Duodenal mucosa (tissue), 2 donors: ENCODE measurements at regions not wholly inside any gene's neighbourhood (a gene's known extent, or its start where the extent isn't known, plus 50 kb on each side); places are given as distances from the start of the nearest gene placed in this dataset.

Experiments
- H3K27ac ChIP-seq: one replicate; pipeline ENCODE4 v1.7.0; 2013; ENCODE audit warnings: low read depth, low read length
- H3K27me3 ChIP-seq, 2 donors: one replicate each; pipeline ENCODE4 v1.7.0; 2013; ENCODE audit warnings: low read length in 2 of 2, control low read depth in 1 of 2; ENCODE audit not compliant: insufficient read depth in 2 of 2, control insufficient read depth in 1 of 2
- H3K36me3 ChIP-seq, 2 donors: one replicate each; pipeline ENCODE4 v1.7.0; 2013; ENCODE audit warnings: low read length in 2 of 2, control low read depth in 1 of 2; ENCODE audit not compliant: insufficient read depth in 2 of 2, control insufficient read depth in 1 of 2
- H3K4me1 ChIP-seq, 2 donors: one replicate each; pipeline ENCODE4 v1.7.0; 2013; ENCODE audit warnings: low read length in 2 of 2, control low read depth in 1 of 2; ENCODE audit not compliant: insufficient read depth in 2 of 2, control insufficient read depth in 1 of 2
- H3K4me3 ChIP-seq, 2 donors: one replicate each; pipeline ENCODE4 v1.7.0; 2013; ENCODE audit warnings: low read length in 2 of 2, low read depth in 1 of 2
- H3K9ac ChIP-seq, 2 donors: one replicate each; pipeline ENCODE4 v1.7.0; 2013; ENCODE audit warnings: low read length in 2 of 2, low read depth in 1 of 2
- H3K9me3 ChIP-seq, 2 donors: one replicate each; pipeline ENCODE4 v1.7.0; 2013; ENCODE audit warnings: low read length in 2 of 2, control low read depth in 1 of 2; ENCODE audit not compliant: control insufficient read depth in 1 of 2

DNA sequence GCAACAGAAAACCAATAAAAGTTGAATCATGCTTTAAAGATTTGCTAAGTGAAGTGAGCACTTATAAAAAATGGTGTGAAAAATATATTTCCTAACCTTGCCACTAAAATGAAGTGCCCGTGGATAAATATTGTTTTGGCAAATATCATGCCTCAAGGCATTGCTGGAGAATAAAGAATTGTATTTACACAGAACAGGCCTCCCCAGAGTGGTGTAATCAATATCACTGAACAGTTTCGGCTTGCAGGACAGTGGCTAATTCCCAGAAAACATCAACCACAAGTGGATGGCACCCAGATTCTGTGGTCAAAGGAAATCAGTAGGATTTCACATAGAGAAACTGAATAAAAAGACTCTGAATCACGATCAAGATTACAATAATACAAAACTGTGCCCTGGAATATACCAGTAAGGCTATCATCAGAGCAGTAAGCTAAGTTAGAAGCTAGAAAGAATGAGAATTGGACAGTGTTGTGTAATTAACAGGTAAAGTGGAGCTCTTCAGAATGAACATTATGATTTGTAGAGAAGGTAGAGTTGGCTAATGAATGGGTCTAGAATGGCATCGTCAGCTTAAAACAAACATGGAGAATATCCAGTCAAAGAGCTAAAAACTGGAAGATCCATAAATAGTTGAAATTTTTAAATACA is 1026.9 kb upstream of the ADGRB3 start:
- Histone ChIP-seq H3K4me1 (no peaks in the 10 kb centered on the region), H3K36me3 (no peaks in the 10 kb centered on the region), H3K27ac (no peak overlapping the region), H3K27me3 (no peaks in the 10 kb centered on the region), H3K9me3 (no peaks in the 10 kb centered on the region), H3K9ac (no peak overlapping the region), H3K4me3 (no peak overlapping the region)

DNA sequence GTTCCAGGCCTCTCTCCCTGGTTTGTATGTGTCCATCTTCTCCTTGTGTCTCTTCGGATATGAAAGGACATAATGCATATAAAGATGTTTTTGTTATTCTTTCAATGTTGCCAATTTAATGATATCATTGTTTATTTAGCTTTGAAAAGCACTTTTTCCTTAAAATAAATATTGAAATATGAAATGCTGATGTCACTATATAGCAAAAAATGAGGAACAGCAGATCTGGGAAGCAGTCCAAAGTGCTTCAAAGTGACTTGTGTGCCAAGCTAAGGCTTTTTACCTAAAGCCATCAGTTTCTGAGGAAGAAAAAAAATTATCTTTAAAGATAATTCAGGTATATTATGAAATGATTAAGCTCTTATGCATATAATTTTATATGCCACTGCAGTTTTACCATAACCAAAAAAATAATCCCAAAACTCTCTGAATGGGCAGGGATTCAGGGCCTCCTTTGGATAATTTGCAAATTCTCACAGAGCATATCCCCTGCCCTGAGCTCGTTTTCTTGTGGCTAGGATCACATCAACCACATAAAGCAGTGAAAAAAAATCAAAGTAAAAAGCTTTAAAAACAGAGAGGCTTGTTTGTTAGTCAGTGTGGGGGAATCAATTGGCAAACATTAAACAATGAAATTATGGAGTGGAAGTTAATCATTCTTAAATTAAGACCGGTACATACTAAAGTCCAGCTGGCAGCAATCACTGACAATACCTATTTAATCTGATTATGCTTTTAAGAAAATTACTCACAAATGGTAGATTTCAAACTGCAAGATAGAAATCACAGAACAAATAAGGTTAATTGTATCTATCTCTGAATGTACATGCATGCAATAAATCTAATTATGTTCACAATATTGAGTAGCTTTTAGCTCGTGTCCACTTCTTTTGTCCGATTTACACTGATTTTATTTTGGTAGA is 1027.9 kb upstream of the ADGRB3 start:
- Histone ChIP-seq H3K27ac (no peak overlapping the region), H3K4me3 (no peak overlapping the region), H3K9me3 (no peaks in the 10 kb centered on the region), H3K9ac (no peak overlapping the region), H3K27me3 (no peaks in the 10 kb centered on the region), H3K4me1 (no peaks in the 10 kb centered on the region), H3K36me3 (no peaks in the 10 kb centered on the region)

DNA sequence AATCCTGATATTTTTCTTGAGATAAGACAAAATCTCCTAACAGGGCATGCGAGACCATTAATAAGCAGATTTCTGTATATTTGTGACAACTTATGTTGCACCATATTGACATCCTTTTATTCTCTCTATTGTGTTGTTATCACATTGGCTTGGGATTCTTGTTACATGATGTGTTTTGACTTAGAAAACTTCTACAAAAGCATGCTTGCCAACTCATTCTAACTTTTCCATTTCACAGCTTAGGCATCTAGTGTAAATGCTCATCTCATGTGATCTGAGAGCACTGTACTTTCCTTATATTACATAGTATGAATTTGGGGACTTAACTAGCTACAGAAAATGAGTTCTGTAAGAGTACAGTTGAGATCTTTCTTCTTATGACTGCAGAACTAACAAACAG is 1040.7 kb upstream of the ADGRB3 start:
- no peaks in the 10 kb centered on the region for H3K36me3 ChIP-seq
- no peak overlapping the region for H3K27ac ChIP-seq
- no peak overlapping the region for H3K4me3 ChIP-seq
- no peaks in the 10 kb centered on the region for H3K27me3 ChIP-seq
- no peak overlapping the region for H3K9ac ChIP-seq
- no peaks in the 10 kb centered on the region for H3K9me3 ChIP-seq
- no peaks in the 10 kb centered on the region for H3K4me1 ChIP-seq

DNA sequence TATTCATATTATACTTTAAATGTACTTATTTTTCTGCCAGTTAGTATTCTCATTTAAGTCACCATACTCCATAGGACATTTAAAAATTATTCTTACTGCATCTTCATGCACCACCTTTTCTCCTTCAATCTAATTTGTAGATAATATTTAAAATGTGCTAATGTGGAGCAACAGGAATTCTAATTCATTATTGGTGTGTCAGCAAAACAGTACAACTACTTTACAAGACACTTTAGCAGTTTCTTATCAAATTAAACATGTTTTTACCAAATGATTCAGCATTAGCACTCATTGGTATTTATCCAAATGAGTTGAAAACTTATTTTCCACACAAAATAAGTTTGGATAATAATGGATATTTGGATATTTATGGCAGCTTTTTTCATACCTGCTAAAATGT is 1041.8 kb upstream of the ADGRB3 start:
- Histone ChIP-seq H3K9ac (no peak overlapping the region), H3K4me3 (no peak overlapping the region), H3K27ac (no peak overlapping the region), H3K27me3 (no peaks in the 10 kb centered on the region), H3K9me3 (no peaks in the 10 kb centered on the region), H3K36me3 (no peaks in the 10 kb centered on the region), H3K4me1 (no peaks in the 10 kb centered on the region)

DNA sequence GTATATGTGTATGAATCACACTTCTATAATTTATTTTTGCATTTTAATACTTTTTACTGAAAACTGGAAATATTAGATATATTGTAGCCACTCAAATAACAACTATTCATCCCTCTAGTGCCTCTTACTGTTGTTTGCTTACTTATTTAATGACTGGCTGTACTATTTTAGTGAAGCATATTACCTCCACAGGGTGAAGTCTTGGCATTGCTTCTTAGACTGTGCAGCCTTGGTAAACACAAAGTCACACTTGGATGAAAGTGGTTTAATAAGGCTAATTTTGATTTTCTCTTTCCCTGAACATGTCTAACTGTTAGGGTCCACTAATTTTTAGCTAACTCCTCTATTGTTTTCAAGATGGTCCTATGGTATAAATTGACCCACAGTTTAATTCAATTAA is 1043.2 kb upstream of the ADGRB3 start:
- Histone ChIP-seq H3K4me1 (no peaks in the 10 kb centered on the region), H3K27ac (no peak overlapping the region), H3K4me3 (no peak overlapping the region), H3K9ac (no peak overlapping the region), H3K27me3 (no peaks in the 10 kb centered on the region), H3K36me3 (no peaks in the 10 kb centered on the region), H3K9me3 (no peaks in the 10 kb centered on the region)

DNA sequence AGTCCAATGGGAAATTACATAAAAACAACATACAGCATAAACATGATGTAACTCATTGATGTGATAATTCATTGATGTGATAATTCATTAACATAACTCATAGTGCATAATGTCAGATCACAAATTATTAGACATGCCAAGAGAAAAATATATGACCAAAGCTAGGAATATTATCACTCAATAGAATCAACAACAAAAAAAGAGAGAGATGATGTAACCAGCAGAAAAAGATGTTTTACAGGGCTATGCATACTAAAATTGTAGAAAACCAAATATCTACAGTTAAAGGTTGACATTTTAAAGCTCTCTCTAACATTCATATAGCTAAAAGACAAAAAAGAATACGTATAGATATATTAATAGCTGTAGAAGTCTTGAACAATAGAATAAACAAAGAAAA is 1067.2 kb upstream of the ADGRB3 start:
- no peaks in the 10 kb centered on the region for H3K36me3 ChIP-seq
- H3K9me3 ChIP-seq, result no peaks in the 10 kb centered on the region
- H3K27ac ChIP-seq, result no peak overlapping the region
- no peak overlapping the region for H3K4me3 ChIP-seq
- H3K9ac ChIP-seq, result no peak overlapping the region
- H3K27me3 ChIP-seq, result no peaks in the 10 kb centered on the region
- H3K4me1 ChIP-seq, result no peaks in the 10 kb centered on the region

DNA sequence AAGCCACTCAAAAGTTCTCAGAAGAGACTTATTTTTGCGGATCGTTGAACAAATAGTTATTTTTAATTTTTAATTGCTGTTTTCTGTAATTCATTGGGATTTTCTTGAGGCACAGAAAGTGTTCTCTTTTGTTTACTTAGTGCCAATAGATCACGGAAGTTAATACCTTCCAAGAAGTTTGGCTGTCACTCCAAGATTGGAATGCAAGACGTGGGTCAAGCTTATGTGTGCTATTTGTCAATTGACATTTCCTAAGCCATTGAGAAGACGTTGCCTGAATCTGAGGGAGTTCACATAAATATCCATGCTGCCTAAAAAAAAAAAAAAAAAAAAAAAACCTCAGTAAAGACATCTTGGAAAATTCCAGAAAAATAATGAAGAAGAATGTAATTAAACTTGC is 1071.4 kb upstream of the ADGRB3 start:
- peaks cover 0 to 9% of the 10 kb centered on the region in 2 donors for H3K9me3 ChIP-seq
- no peaks in the 10 kb centered on the region for H3K4me1 ChIP-seq
- H3K4me3 ChIP-seq, result no peak overlapping the region
- H3K36me3 ChIP-seq, result no peaks in the 10 kb centered on the region
- no peaks in the 10 kb centered on the region for H3K27me3 ChIP-seq
- H3K27ac ChIP-seq, result no peak overlapping the region
- no peak overlapping the region for H3K9ac ChIP-seq

DNA sequence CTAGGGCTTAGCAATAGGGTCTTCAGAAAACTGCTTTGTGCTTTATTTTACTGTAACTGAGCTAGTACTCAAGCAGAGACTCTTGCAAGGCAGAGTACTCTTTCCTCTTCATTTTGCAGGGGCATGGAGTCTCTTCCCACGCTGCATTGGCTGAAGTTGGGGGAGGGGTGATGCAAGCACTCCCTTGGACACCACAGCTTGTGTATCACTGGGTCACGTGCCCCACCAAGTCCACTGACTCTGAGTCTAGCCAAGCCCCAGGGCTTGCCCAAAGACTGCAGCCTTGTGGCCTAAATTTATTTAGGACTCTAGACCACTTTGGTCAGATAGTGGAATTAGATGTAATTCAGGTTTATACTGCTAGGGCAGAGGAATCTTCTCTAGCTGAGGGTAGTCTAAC is 1075.0 kb upstream of the ADGRB3 start:
- no peaks in the 10 kb centered on the region for H3K36me3 ChIP-seq
- H3K9me3 ChIP-seq, result peaks cover 0 to 9% of the 10 kb centered on the region in 2 donors
- no peak overlapping the region for H3K9ac ChIP-seq
- H3K4me1 ChIP-seq, result no peaks in the 10 kb centered on the region
- no peaks in the 10 kb centered on the region for H3K27me3 ChIP-seq
- no peak overlapping the region for H3K27ac ChIP-seq
- no peak overlapping the region for H3K4me3 ChIP-seq

DNA sequence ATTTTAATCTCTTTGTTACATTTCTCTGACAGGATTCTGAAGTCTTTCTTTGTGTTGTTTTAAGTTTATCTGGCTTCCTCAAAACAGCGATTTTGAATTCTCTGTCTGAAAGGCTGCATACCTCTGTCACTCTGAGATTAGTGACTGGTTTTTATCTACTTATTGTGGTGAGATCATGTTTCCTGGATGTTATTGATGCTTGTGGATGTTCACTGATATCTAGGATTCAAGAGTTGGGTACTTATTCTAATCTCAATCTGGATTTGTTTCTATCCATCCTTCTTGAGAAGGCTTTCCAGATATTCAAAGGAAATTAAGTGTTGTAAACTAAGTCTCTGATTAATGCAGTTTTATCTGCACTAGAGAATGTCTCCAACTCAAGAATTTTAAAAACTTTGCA is 1076.1 kb upstream of the ADGRB3 start:
- H3K36me3 ChIP-seq, result no peaks in the 10 kb centered on the region
- H3K9ac ChIP-seq, result no peak overlapping the region
- H3K27ac ChIP-seq, result no peak overlapping the region
- no peaks in the 10 kb centered on the region for H3K27me3 ChIP-seq
- H3K4me1 ChIP-seq, result no peaks in the 10 kb centered on the region
- H3K4me3 ChIP-seq, result no peak overlapping the region
- peaks cover 0 to 9% of the 10 kb centered on the region in 2 donors for H3K9me3 ChIP-seq

DNA sequence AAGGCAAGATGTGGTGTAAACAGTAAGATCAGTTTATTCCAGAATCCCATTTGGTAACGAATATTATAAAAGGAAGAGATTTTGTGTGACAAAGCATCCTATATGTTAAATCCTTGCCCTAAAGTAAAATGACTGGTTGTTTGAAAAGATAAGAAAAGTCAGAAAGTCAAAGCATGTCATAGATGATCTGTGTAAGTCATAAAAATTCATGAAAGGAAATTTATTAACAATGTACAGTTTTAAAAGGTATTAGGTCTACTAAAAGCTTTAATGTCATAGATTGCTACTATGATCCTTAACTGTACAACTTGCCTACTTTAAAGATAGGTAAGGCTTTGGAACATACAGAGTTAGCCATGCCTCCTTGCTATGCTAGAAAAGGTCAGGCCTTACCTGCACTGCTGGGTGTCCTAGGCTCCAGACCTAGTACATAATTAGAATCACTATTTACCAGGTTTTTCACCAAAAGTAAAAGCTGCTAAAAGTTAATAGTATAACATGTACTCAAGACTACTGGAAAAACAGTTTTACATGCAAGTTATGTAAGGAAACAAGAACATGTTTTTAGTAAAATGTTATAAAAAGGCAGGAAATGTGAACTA is 1090.1 kb upstream of the ADGRB3 start:
- H3K36me3 ChIP-seq, result no peaks in the 10 kb centered on the region
- H3K4me1 ChIP-seq, result no peaks in the 10 kb centered on the region
- H3K9me3 ChIP-seq, result peaks cover 7 to 12% of the 10 kb centered on the region in 2 donors
- no peaks in the 10 kb centered on the region for H3K27me3 ChIP-seq
- no peak overlapping the region for H3K4me3 ChIP-seq
- no peak overlapping the region for H3K9ac ChIP-seq
- no peak overlapping the region for H3K27ac ChIP-seq
